ENCODE measurements at regions not wholly inside any gene's neighbourhood (a gene's known extent, or its start where the extent isn't known, plus 50 kb on each side); places are given as distances from the start of the nearest gene placed in this dataset.

- TF ChIP-seq, protein P1, sequence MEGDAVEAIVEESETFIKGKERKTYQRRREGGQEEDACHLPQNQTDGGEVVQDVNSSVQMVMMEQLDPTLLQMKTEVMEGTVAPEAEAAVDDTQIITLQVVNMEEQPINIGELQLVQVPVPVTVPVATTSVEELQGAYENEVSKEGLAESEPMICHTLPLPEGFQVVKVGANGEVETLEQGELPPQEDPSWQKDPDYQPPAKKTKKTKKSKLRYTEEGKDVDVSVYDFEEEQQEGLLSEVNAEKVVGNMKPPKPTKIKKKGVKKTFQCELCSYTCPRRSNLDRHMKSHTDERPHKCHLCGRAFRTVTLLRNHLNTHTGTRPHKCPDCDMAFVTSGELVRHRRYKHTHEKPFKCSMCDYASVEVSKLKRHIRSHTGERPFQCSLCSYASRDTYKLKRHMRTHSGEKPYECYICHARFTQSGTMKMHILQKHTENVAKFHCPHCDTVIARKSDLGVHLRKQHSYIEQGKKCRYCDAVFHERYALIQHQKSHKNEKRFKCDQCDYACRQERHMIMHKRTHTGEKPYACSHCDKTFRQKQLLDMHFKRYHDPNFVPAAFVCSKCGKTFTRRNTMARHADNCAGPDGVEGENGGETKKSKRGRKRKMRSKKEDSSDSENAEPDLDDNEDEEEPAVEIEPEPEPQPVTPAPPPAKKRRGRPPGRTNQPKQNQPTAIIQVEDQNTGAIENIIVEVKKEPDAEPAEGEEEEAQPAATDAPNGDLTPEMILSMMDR (conservative IDR thresholded peaks at IDR 0.05 in 1 of 2, IDR thresholded peaks at IDR 0.05 in 1 of 2; ENCODE audit: extremely low read depth in 1 of 2, insufficient read depth in 1 of 2, low read depth in 1 of 2, low read length in 2 of 2): no peak
- TF ChIP-seq EZH2 (IDR thresholded peaks at IDR 0.05; ENCODE audit: borderline replicate concordance, low read length): no peak
These were observed 101.6 kb upstream of the TEX13D start for GRCh38 chrX:124230655-124231450.
